ENCODE measurements at regions not wholly inside any gene's neighbourhood (a gene's known extent, or its start where the extent isn't known, plus 50 kb on each side); places are given as distances from the start of the nearest gene placed in this dataset.
"Not testable (repeated sequence)": the region's sequence is repeated elsewhere in the genome, so short reads cannot be mapped to it uniquely, and the experiment has no call there.

DNA sequence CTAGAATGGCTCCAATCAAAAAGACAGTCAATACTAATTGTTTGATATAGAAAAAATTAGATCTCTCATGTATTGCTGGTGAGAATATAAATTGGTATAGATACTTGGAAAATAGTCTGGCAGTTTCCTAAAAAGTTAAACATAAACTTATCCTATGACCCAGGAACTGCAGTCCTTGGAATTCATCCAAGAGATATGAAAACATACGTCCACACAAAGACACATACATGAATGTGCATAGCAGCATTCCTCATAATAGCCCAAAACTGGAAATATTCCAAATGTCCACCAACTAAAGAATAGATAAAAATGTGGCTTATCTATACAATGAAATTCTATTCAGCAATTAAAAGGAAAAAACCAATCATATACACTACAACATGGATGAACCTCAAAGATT, 128.4 kb downstream of the ZFAND4 start:
- H3K27ac ChIP-seq, result no peak overlapping the region
- TF ChIP-seq POLR2A (IDR thresholded peaks at IDR 0.05) (no peak), POLR2AphosphoS5 (IDR thresholded peaks at IDR 0.05) (no peak)
- TF ChIP-seq, protein P1, sequence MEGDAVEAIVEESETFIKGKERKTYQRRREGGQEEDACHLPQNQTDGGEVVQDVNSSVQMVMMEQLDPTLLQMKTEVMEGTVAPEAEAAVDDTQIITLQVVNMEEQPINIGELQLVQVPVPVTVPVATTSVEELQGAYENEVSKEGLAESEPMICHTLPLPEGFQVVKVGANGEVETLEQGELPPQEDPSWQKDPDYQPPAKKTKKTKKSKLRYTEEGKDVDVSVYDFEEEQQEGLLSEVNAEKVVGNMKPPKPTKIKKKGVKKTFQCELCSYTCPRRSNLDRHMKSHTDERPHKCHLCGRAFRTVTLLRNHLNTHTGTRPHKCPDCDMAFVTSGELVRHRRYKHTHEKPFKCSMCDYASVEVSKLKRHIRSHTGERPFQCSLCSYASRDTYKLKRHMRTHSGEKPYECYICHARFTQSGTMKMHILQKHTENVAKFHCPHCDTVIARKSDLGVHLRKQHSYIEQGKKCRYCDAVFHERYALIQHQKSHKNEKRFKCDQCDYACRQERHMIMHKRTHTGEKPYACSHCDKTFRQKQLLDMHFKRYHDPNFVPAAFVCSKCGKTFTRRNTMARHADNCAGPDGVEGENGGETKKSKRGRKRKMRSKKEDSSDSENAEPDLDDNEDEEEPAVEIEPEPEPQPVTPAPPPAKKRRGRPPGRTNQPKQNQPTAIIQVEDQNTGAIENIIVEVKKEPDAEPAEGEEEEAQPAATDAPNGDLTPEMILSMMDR (IDR thresholded peaks at IDR 0.05), result no peak
- 59% methylated on average over 1 of the region's 1 CpG for WGBS
- intact Hi-C loops (cut with DNase I), result no loop called here
- no peaks in the 10 kb centered on the region for H3K9me3 ChIP-seq
- H3K4me3 ChIP-seq, result no peak overlapping the region
- no peak for DNase-seq (ENCODE audit: low spot score)
- H3K27me3 ChIP-seq (replicated peaks; ENCODE audit: insufficient read depth), result no peaks in the 10 kb centered on the region
- H3K36me3 ChIP-seq, result no peaks in the 10 kb centered on the region
- no peaks in the 10 kb centered on the region for H3K4me1 ChIP-seq (replicated peaks)

DNA sequence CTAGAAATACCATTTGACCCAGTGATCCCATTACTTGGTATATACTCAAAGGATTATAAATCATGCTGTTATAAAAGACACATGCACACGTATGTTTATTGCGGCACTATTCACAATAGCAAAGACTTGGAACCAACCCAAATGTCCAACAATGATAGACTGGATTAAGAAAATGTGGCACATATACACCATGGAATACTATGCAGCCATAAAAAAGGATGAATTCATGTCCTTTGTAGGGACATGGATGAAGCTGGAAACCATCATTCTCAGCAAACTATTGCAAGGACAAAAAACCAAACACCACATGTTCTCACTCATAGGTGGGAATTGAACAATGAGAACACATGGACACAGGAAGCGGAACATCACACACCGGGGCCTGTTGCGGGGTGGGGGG, 131.5 kb downstream of the ZFAND4 start:
- intact Hi-C loops (cut with DNase I); DNase-seq (ENCODE audit: low spot score); H3K27ac ChIP-seq; H3K9me3 ChIP-seq; H3K4me1 ChIP-seq (replicated peaks); H3K4me3 ChIP-seq; H3K36me3 ChIP-seq; H3K27me3 ChIP-seq (replicated peaks; ENCODE audit: insufficient read depth): not testable (repeated sequence)
- 96% methylated on average over 5 of the region's 5 CpGs for WGBS

DNA sequence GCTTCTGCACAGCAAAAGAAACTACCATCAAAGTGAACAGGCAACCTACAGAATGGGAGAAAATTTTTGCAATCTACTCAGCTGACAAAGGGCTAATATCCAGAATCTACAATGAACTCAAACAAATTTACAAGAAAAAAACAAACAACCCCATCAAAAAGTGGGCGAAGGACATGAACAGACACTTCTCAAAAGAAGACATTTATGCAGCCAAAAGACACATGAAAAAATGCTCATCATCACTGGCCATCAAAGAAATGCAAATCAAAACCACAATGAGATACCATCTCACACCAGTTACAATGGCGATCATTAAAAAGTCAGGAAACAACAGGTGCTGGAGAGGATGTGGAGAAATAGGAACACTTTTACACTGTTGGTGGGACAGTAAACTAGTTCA, 132.0 kb downstream of the ZFAND4 start:
- intact Hi-C loops (cut with DNase I); H3K9me3 ChIP-seq; H3K4me1 ChIP-seq (replicated peaks); H3K4me3 ChIP-seq; H3K27me3 ChIP-seq (replicated peaks; ENCODE audit: insufficient read depth); H3K27ac ChIP-seq; DNase-seq (ENCODE audit: low spot score); H3K36me3 ChIP-seq: not testable (repeated sequence)
- WGBS, result 69% methylated on average over 2 of the region's 2 CpGs

DNA sequence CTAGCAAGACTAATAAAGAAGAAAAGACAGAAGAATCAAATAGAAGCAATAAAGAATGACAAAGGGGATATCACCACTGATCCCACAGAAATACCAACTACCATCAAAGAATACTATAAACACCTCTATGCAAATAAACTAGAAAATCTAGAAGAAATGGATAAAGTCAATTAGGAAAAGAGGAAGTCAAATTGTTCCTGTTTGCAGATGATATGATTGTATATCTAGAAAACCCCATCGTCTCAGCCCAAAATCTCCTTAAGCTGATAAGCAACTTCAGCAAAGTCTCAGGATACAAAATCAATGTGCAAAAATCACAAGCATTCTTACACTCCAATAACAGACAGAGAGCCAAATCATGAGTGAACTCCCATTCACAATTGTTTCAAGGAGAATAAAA, 133.0 kb downstream of the ZFAND4 start:
- H3K27me3 ChIP-seq (replicated peaks; ENCODE audit: insufficient read depth); H3K27ac ChIP-seq; H3K9me3 ChIP-seq; intact Hi-C loops (cut with DNase I); DNase-seq (ENCODE audit: low spot score); H3K36me3 ChIP-seq; H3K4me1 ChIP-seq (replicated peaks); H3K4me3 ChIP-seq: not testable (repeated sequence)
- 100% methylated on average over 1 of the region's 1 CpG for WGBS

DNA sequence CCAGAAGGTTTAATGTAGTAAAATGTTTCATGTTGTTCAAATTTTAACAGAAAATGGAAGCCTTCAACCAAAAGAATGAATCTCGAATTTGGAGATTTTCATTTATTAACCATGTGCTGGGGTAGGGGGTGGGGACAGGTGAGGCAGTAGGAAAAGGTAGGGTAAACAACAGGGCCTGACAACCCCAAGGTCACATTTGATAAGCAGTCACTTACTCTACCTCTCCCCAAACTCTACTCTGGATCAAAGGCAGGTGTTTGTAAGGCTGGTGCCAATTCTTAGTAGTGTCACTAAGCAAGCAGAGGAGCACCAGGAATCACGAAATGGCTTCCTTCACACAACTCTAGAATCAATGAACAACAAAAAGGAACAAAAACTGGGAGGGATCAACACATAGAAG, 138.0 kb downstream of the ZFAND4 start:
- no peak for DNase-seq (ENCODE audit: low spot score)
- WGBS, result 91% methylated on average over 2 of the region's 2 CpGs
- Histone ChIP-seq H3K9me3 (no peaks in the 10 kb centered on the region), H3K4me3 (no peak overlapping the region), H3K27ac (no peak overlapping the region), H3K4me1 (replicated peaks) (no peaks in the 10 kb centered on the region), H3K27me3 (replicated peaks; ENCODE audit: insufficient read depth) (no peaks in the 10 kb centered on the region), H3K36me3 (no peaks in the 10 kb centered on the region)
- TF ChIP-seq POLR2AphosphoS5 (IDR thresholded peaks at IDR 0.05), result no peak
- TF ChIP-seq POLR2A (IDR thresholded peaks at IDR 0.05), result no peak
- TF ChIP-seq, protein P1 (IDR thresholded peaks at IDR 0.05), result no peak
- intact Hi-C loops (cut with DNase I), result no loop called here

DNA sequence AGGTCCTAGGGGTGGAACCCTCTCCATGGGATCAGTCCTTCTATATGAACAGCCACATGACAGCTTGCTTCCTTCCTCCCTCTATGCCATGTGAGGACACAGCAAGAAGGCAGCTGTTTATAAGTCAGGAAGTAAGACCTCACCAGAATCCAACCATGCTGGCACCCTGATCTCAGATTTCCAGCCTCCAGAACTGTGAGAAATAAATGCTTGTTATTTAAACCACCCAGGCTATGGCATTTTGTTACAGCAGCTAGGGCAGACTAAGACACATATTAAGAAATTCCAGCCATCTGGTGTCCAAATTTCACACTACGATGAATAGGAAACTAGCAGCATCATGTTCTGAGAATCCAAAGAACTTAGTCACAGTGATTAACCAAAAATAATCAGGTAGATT, 140.1 kb downstream of the ZFAND4 start:
- Histone ChIP-seq H3K36me3 (no peaks in the 10 kb centered on the region), H3K27me3 (replicated peaks; ENCODE audit: insufficient read depth) (no peaks in the 10 kb centered on the region), H3K4me3 (no peak overlapping the region), H3K4me1 (replicated peaks) (no peaks in the 10 kb centered on the region), H3K27ac (no peak overlapping the region), H3K9me3 (no peaks in the 10 kb centered on the region)
- WGBS, result 94% methylated on average over 1 of the region's 1 CpG
- intact Hi-C loops (cut with DNase I), result no loop called here
- DNase-seq (ENCODE audit: low spot score), result no peak
- no peak for TF ChIP-seq POLR2AphosphoS5 (IDR thresholded peaks at IDR 0.05)
- TF ChIP-seq POLR2A (IDR thresholded peaks at IDR 0.05), result no peak
- TF ChIP-seq, protein P1 (IDR thresholded peaks at IDR 0.05), result no peak
